IMR-90 (cell line): ENCODE measurements at regions not wholly inside any gene's neighbourhood (a gene's known extent, or its start where the extent isn't known, plus 50 kb on each side); places are given as distances from the start of the nearest gene placed in this dataset.

Source experiments
- CTCF ChIP-seq: conservative IDR thresholded peaks from 2 replicates; pipeline ENCODE4 v1.5.1; 2012; ENCODE audit warnings: mild to moderate bottlenecking, low read depth, low read length, improper control_type of control experiment
- ELK1 ChIP-seq: fragments of 150-350 bp; IDR thresholded peaks from 2 replicates; pipeline ENCODE4 v1.6.1; 2016; ENCODE audit warnings: low read depth, mild to moderate bottlenecking, low read length, moderate library complexity, borderline replicate concordance
- MAFK ChIP-seq: IDR thresholded peaks from 2 replicates; pipeline ENCODE4 v1.6.1; 2012; ENCODE audit warnings: low read depth, low read length, improper control_type of control experiment
- MXI1 ChIP-seq: IDR thresholded peaks from 2 replicates; pipeline ENCODE4 v1.6.1; 2012; ENCODE audit warnings: low read depth, mild to moderate bottlenecking, low read length, moderate library complexity, borderline replicate concordance
- POLR2A ChIP-seq: IDR thresholded peaks from 2 replicates; pipeline ENCODE4 v1.6.1; 2012; ENCODE audit warnings: mild to moderate bottlenecking, low read depth, low read length
- RAD21 ChIP-seq: IDR thresholded peaks from 2 replicates; pipeline ENCODE4 v1.6.1; 2012; ENCODE audit warnings: low read length, improper control_type of control experiment
- RCOR1 ChIP-seq: IDR thresholded peaks from 2 replicates; pipeline ENCODE4 v1.6.1; 2012; ENCODE audit warnings: mild to moderate bottlenecking, low read length, improper control_type of control experiment; ENCODE audit not compliant: insufficient replicate concordance
- RFX5 ChIP-seq: IDR thresholded peaks from 2 replicates; pipeline ENCODE4 v1.8.0; 2012; ENCODE audit warnings: low read depth, mild to moderate bottlenecking, low read length, moderate library complexity
- SMC3 ChIP-seq: fragments of 150-350 bp; IDR thresholded peaks from 2 replicates; pipeline ENCODE4 v1.6.1; 2016; ENCODE audit warnings: low read depth, mild to moderate bottlenecking, antibody characterized with exemption, low read length, moderate library complexity
- USF2 ChIP-seq: fragments of 150-350 bp; IDR thresholded peaks from 2 replicates; pipeline ENCODE4 v1.6.1; 2017; ENCODE audit warnings: mild to moderate bottlenecking, antibody characterized with exemption, low read length, low read depth

- TF ChIP-seq CTCF (no peak), SMC3 (no peak), MXI1 (no peak), USF2 (no peak), RAD21 (no peak), ELK1 (no peak), RCOR1 (no peak), RFX5 (no peak), POLR2A (no peak), MAFK (no peak)
These were observed 240.9 kb downstream of the OMA1 start for GRCh38 chr1:58305622-58306021.
